ENCODE measurements at regions not wholly inside any gene's neighbourhood (a gene's known extent, or its start where the extent isn't known, plus 50 kb on each side); places are given as distances from the start of the nearest gene placed in this dataset.
"Not testable (repeated sequence)": the region's sequence is repeated elsewhere in the genome, so short reads cannot be mapped to it uniquely, and the experiment has no call there.

- DNase-seq = not testable (repeated sequence)
These were observed 959.4 kb upstream of the DEFB115 start for GRCh38 chr20:30297878-30298595.

GRCh38 chr20:30300220-30300642 lies 957.2 kb upstream of the DEFB115 start:
- not testable (repeated sequence) for DNase-seq

GRCh38 chr20:30302786-30303185 lies 954.7 kb upstream of the DEFB115 start:
- not testable (repeated sequence) for DNase-seq

- not testable (repeated sequence) for DNase-seq
These were observed 947.5 kb upstream of the DEFB115 start for GRCh38 chr20:30309938-30310337.

- DNase-seq = not testable (repeated sequence)
These were observed 947.1 kb upstream of the DEFB115 start for GRCh38 chr20:30310385-30310784.

- not testable (repeated sequence) for DNase-seq
These were observed 945.2 kb upstream of the DEFB115 start for GRCh38 chr20:30312220-30312619.

- DNase-seq = not testable (repeated sequence)
These were observed 943.8 kb upstream of the DEFB115 start for GRCh38 chr20:30313660-30314059.

- DNase-seq = not testable (repeated sequence)
These were observed 941.4 kb upstream of the DEFB115 start for GRCh38 chr20:30316063-30316462.

GRCh38 chr20:30316532-30317299 lies 940.7 kb upstream of the DEFB115 start:
- DNase-seq = not testable (repeated sequence)

GRCh38 chr20:30333744-30334143 lies 923.7 kb upstream of the DEFB115 start:
- not testable (repeated sequence) for DNase-seq

- not testable (repeated sequence) for DNase-seq
These were observed 919.9 kb upstream of the DEFB115 start for GRCh38 chr20:30337556-30337955.

GRCh38 chr20:30348932-30349331 lies 908.5 kb upstream of the DEFB115 start:
- not testable (repeated sequence) for DNase-seq

GRCh38 chr20:30356854-30357467 lies 900.5 kb upstream of the DEFB115 start:
- peak; percentile 24 for DNase-seq

GRCh38 chr20:30361756-30362155 lies 895.7 kb upstream of the DEFB115 start:
- not testable (repeated sequence) for DNase-seq

- not testable (repeated sequence) for DNase-seq
These were observed 881.1 kb upstream of the DEFB115 start for GRCh38 chr20:30376430-30376766.

- peak; percentile 78 for DNase-seq
These were observed 880.5 kb upstream of the DEFB115 start for GRCh38 chr20:30376767-30377658.

GRCh38 chr20:30378317-30378716 lies 879.1 kb upstream of the DEFB115 start:
- DNase-seq = not testable (repeated sequence)

- DNase-seq = not testable (repeated sequence)
These were observed 878.7 kb upstream of the DEFB115 start for GRCh38 chr20:30378721-30379120.

- DNase-seq = not testable (repeated sequence)
These were observed 872.6 kb upstream of the DEFB115 start for GRCh38 chr20:30384841-30385240.

GRCh38 chr20:30386099-30386498 lies 871.4 kb upstream of the DEFB115 start:
- DNase-seq = not testable (repeated sequence)

GRCh38 chr20:30387823-30388222 lies 869.6 kb upstream of the DEFB115 start:
- DNase-seq = not testable (repeated sequence)

- not testable (repeated sequence) for DNase-seq
These were observed 863.9 kb upstream of the DEFB115 start for GRCh38 chr20:30393523-30393922.

All from NCI-H2171 treated with DMSO at 0.1 percent for 48 hours (cell line).